K562 (cell line): ENCODE measurements at regions not wholly inside any gene's neighbourhood (a gene's known extent, or its start where the extent isn't known, plus 50 kb on each side); places are given as distances from the start of the nearest gene placed in this dataset.

Experiments used
- ARNT ChIP-seq, 2 experiments: fragments of 450-650 bp; IDR thresholded peaks; 2 replicates each; pipeline ENCODE4 v1.6.1; 2016; ENCODE audit warnings: mild to moderate bottlenecking in 1 of 2
- ATF1 ChIP-seq, 2 experiments: fragments of 450-650 bp in 1 of 2; IDR thresholded peaks; 2 replicates each; pipeline ENCODE4 v1.6.1; 2016; ENCODE audit warnings: missing compliant biosample characterization in 1 of 2, missing genetic modification characterization in 1 of 2
- CREB1 ChIP-seq, 2 experiments: sonication (generic) in 1 of 2; formaldehyde crosslinking in 1 of 2; IDR thresholded peaks; 2 replicates each; pipeline versions ENCODE4 v1.6.1 to v1.8.0; 2012 to 2022; ENCODE audit warnings: inconsistent platforms in 1 of 2, mild to moderate bottlenecking in 1 of 2, missing genetic modification reagents in 1 of 2, moderate library complexity in 1 of 2
- EP400 ChIP-seq: fragments of 450-650 bp; IDR thresholded peaks from 2 replicates; pipeline ENCODE4 v1.6.1; 2017; ENCODE audit warnings: antibody characterized with exemption, mild to moderate bottlenecking, moderate library complexity
- ETV1 ChIP-seq: fragments of 450-650 bp; conservative IDR thresholded peaks from 2 replicates; pipeline ENCODE4 v1.6.1; 2016; ENCODE audit warnings: missing genetic modification characterization, control low read depth, low read depth, missing compliant biosample characterization
- EZH2 ChIP-seq: IDR thresholded peaks from 2 replicates; pipeline ENCODE4 v1.6.1; 2012; ENCODE audit warnings: low read depth, mild to moderate bottlenecking, inconsistent platforms, low read length, borderline replicate concordance
- IRF2 ChIP-seq: sonication (generic); formaldehyde crosslinking; IDR thresholded peaks from 2 replicates; pipeline ENCODE4 v1.8.1; 2022; ENCODE audit warnings: mild to moderate bottlenecking, missing genetic modification reagents
- NCOA1 ChIP-seq: fragments of 450-650 bp; IDR thresholded peaks from 2 replicates; pipeline ENCODE4 v1.6.1; 2016; ENCODE audit warnings: low read depth
- SIN3A ChIP-seq, 2 experiments: fragments of 150-350 bp in 1 of 2; IDR thresholded peaks; 2 replicates each; pipeline ENCODE4 v1.6.1; 2011 to 2016; ENCODE audit warnings: borderline replicate concordance in 2 of 2, low read depth in 2 of 2, low read length in 2 of 2, mild to moderate bottlenecking in 2 of 2, moderate library complexity in 2 of 2; ENCODE audit not compliant: control insufficient read depth in 1 of 2
- SRSF9 ChIP-seq: fragments of 200-400 bp; formaldehyde crosslinking; IDR thresholded peaks from 2 replicates; pipeline ENCODE4 v1.6.1; 2017; ENCODE audit warnings: low read depth, low read length, borderline replicate concordance
- ZBTB7A ChIP-seq: IDR thresholded peaks from 2 replicates; pipeline ENCODE4 v1.6.1; 2011; ENCODE audit warnings: low read depth, mild to moderate bottlenecking, low read length, moderate library complexity, borderline replicate concordance; ENCODE audit not compliant: control insufficient read depth
- ZNF785 ChIP-seq: fragments of 250-450 bp; sonication (Bioruptor Pico); IDR thresholded peaks from 2 replicates; pipeline ENCODE4 v1.4.0; 2020; ENCODE audit warnings: mild to moderate bottlenecking
- TF ChIP-seq, protein P1 (sequence below), 2 experiments: fragments of 450-650 bp; formaldehyde crosslinking in 1 of 2; IDR thresholded peaks; 2 replicates each; pipeline versions ENCODE4 v1.4.0 to v1.6.1; 2014 to 2020; ENCODE audit warnings: mild to moderate bottlenecking in 2 of 2, borderline replicate concordance in 1 of 2, low read depth in 1 of 2
- TF ChIP-seq, protein P2 (sequence below), 3 experiments: IDR thresholded peaks in 2 of 3; conservative IDR thresholded peaks in 1 of 3; 2 replicates each; pipeline ENCODE4 v1.5.1; 2011 to 2012; ENCODE audit warnings: low read length in 3 of 3, mild to moderate bottlenecking in 3 of 3, control low read depth in 2 of 3, improper control_type of control experiment in 1 of 3, inconsistent platforms in 1 of 3, low read depth in 1 of 3, mixed read lengths in 1 of 3, moderate library complexity in 1 of 3; ENCODE audit not compliant: insufficient read depth in 2 of 3

DNA sequence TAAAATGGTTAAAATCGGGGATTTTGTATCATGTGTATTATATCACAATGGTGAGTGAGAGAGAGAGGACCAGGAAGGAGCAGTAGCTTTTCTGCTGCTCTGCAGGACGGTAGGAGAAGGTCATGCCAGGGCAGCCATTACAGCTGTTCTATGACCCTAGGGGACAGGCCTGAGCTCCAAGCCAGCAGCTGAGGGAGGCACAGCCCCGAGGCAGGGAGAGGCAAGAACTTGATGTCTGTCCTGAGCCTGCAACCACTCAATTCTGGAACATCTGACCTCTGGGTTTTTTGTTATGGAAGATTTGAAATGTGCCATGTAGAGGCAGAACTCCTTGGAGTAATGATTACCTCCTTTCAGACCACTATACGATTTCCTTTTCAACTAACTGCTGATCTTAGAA, 135.8 kb upstream of the SH3BP4 start:
- TF ChIP-seq, protein P1, sequence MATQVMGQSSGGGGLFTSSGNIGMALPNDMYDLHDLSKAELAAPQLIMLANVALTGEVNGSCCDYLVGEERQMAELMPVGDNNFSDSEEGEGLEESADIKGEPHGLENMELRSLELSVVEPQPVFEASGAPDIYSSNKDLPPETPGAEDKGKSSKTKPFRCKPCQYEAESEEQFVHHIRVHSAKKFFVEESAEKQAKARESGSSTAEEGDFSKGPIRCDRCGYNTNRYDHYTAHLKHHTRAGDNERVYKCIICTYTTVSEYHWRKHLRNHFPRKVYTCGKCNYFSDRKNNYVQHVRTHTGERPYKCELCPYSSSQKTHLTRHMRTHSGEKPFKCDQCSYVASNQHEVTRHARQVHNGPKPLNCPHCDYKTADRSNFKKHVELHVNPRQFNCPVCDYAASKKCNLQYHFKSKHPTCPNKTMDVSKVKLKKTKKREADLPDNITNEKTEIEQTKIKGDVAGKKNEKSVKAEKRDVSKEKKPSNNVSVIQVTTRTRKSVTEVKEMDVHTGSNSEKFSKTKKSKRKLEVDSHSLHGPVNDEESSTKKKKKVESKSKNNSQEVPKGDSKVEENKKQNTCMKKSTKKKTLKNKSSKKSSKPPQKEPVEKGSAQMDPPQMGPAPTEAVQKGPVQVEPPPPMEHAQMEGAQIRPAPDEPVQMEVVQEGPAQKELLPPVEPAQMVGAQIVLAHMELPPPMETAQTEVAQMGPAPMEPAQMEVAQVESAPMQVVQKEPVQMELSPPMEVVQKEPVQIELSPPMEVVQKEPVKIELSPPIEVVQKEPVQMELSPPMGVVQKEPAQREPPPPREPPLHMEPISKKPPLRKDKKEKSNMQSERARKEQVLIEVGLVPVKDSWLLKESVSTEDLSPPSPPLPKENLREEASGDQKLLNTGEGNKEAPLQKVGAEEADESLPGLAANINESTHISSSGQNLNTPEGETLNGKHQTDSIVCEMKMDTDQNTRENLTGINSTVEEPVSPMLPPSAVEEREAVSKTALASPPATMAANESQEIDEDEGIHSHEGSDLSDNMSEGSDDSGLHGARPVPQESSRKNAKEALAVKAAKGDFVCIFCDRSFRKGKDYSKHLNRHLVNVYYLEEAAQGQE (IDR thresholded peaks at IDR 0.05; ENCODE audit: borderline replicate concordance): no peak
- TF ChIP-seq, protein P1 (CRISPR knock-in tag; IDR thresholded peaks at IDR 0.05; ENCODE audit: low read depth): no peak
- TF ChIP-seq, protein P2, sequence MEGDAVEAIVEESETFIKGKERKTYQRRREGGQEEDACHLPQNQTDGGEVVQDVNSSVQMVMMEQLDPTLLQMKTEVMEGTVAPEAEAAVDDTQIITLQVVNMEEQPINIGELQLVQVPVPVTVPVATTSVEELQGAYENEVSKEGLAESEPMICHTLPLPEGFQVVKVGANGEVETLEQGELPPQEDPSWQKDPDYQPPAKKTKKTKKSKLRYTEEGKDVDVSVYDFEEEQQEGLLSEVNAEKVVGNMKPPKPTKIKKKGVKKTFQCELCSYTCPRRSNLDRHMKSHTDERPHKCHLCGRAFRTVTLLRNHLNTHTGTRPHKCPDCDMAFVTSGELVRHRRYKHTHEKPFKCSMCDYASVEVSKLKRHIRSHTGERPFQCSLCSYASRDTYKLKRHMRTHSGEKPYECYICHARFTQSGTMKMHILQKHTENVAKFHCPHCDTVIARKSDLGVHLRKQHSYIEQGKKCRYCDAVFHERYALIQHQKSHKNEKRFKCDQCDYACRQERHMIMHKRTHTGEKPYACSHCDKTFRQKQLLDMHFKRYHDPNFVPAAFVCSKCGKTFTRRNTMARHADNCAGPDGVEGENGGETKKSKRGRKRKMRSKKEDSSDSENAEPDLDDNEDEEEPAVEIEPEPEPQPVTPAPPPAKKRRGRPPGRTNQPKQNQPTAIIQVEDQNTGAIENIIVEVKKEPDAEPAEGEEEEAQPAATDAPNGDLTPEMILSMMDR (IDR thresholded peaks at IDR 0.05 in 2 of 3, conservative IDR thresholded peaks at IDR 0.05 in 1 of 3; ENCODE audit: insufficient read depth in 2 of 3, low read depth in 1 of 3, low read length in 3 of 3): no peak
- TF ChIP-seq ARNT (IDR thresholded peaks at IDR 0.05): no peak
- TF ChIP-seq ATF1 (CRISPR knock-in tag; IDR thresholded peaks at IDR 0.05): no peak
- TF ChIP-seq ATF1 (tag; IDR thresholded peaks at IDR 0.05): no peak
- no peak for TF ChIP-seq EZH2
- no peak for TF ChIP-seq IRF2
- no peak for TF ChIP-seq CREB1 (IDR thresholded peaks at IDR 0.05)
- no peak for TF ChIP-seq CREB1 (CRISPR knock-in tag; IDR thresholded peaks at IDR 0.05)
- TF ChIP-seq ETV1 (tag): no peak
- no peak for TF ChIP-seq NCOA1
- no peak for TF ChIP-seq SRSF9
- no peak for TF ChIP-seq EP400
- no peak for TF ChIP-seq ZBTB7A
- no peak for TF ChIP-seq ZNF785
- TF ChIP-seq SIN3A (IDR thresholded peaks at IDR 0.05; ENCODE audit: borderline replicate concordance in 2 of 2, control insufficient read depth in 1 of 2, low read depth in 2 of 2, low read length in 2 of 2): no peak
